Transverse colon (tissue), 4 donors: ENCODE measurements at regions not wholly inside any gene's neighbourhood (a gene's known extent, or its start where the extent isn't known, plus 50 kb on each side); places are given as distances from the start of the nearest gene placed in this dataset.

Experiments
- DNase-seq: peaks from one replicate; pipeline ENCODE4 v3.0.0-alpha.2; 2019
- H3K27ac ChIP-seq, 4 donors: fragments of 200-600 bp; sonication (generic); 2 replicates each; pipeline ENCODE4 v1.5.1; 2016 to 2018; ENCODE audit warnings: inconsistent platforms in 4 of 4
- H3K27me3 ChIP-seq: fragments of 200-600 bp; sonication (generic); 2 replicates; pipeline ENCODE4 v1.5.1; 2017; ENCODE audit warnings: inconsistent platforms
- H3K36me3 ChIP-seq, 4 donors: fragments of 200-600 bp; sonication (generic); 2 replicates each; pipeline ENCODE4 v1.5.1; 2017 to 2019; ENCODE audit warnings: inconsistent platforms in 4 of 4
- H3K4me1 ChIP-seq, 4 donors: fragments of 200-600 bp; sonication (generic); 2 replicates each; pipeline ENCODE4 v1.5.1; 2017 to 2020; ENCODE audit warnings: inconsistent platforms in 4 of 4
- H3K4me3 ChIP-seq, 4 donors: fragments of 200-600 bp; sonication (generic); 1 replicate in 1 of 4; 2 replicates in 3 of 4; pipeline versions ENCODE4 v1.5.1 to v1.6.1; 2017 to 2019; ENCODE audit warnings: inconsistent platforms in 4 of 4
- H3K9me3 ChIP-seq, 2 donors: fragments of 200-600 bp; sonication (generic); 2 replicates each; pipeline ENCODE4 v1.5.1; 2017 to 2019; ENCODE audit warnings: inconsistent platforms in 2 of 2
- EP300 ChIP-seq: sonication (generic); formaldehyde crosslinking; IDR thresholded peaks from one replicate; pipeline ENCODE4 v1.6.1; 2017; ENCODE audit warnings: antibody characterized with exemption, low read depth
- POLR2A ChIP-seq: fragments of 450-650 bp; IDR thresholded peaks from one replicate; pipeline ENCODE4 v1.6.1; 2016; ENCODE audit warnings: antibody characterized with exemption, mild to moderate bottlenecking, moderate library complexity
- POLR2AphosphoS5 ChIP-seq, 3 donors: sonication (generic); formaldehyde crosslinking; IDR thresholded peaks; one replicate each; pipeline ENCODE4 v1.6.1; 2016; ENCODE audit warnings: antibody characterized with exemption in 3 of 3
- WGBS, 2 donors: methylation state at CpG; one replicate each; pipeline ENCODE4 v1.1.5; 2018; ENCODE audit warnings: low coverage in 1 of 2; 5-methylcytosine and 5-hydroxymethylcytosine counted together
- in situ Hi-C, 4 donors: fragments of 200-750 bp; cut with MboI; loops; one replicate each; pipeline versions ENCODE4 v1.15.0 to v1.15.1; 2017; ENCODE audit warnings: low sequenced_read_pairs in 3 of 4, low pct_ligation_motif_present in 1 of 4, low pct_unique_long_range_greater_than_20kb in 1 of 4
- intact Hi-C: fragments of 100-400 bp; cut with DNase I; formaldehyde crosslinking; loops from one replicate; pipeline ENCODE4 v1.15.1; 2023; ENCODE audit warnings: low total_unique reads
- TF ChIP-seq, protein P1 (sequence below), 5 experiments: fragments of 200-600 bp in 3 of 5; fragments of 450-650 bp in 2 of 5; sonication (generic) in 3 of 5; IDR thresholded peaks; 1 replicate in 2 of 5; 2 replicates in 3 of 5; pipeline ENCODE4 v1.5.1; 2016 to 2017; ENCODE audit warnings: antibody characterized with exemption in 5 of 5, inconsistent platforms in 3 of 5, mild to moderate bottlenecking in 2 of 5, moderate library complexity in 1 of 5

DNA sequence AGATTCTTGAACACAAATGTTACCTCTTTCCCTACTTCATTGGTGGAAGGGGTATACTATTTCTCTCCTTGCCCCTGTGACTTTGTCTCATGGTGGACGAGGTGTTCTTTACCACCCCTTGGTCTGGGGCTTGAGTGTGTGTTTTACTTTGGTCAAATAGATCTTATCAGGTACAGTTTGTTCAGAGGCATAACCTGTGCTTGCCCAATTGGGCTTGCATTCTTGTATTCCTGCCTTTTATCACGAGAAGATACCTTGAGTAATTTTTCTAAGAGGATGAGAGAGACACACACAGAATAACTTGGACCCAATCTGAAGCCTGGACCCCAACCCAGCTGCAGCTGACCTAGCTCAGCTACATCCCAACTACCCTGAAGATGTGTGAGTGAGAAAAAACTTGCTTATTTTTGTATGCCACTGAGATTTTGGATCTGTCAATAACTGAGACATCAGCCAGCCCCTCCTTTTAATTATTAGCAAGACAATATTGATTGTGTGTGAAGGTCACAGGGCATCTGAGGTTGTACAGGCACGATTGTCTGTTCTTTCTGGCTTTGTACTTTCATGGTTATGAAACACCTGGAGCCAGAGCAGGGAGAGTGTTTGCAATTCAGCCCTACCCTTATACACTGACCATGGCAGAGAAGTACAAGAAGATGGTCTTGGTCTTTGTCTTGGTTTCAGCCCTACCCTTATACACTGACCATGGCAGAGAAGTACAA lies 204.7 kb upstream of the SLC35B3 start:
- H3K36me3 ChIP-seq = no peaks in the 10 kb centered on the region
- H3K4me3 ChIP-seq = no peak overlapping the region
- H3K27ac ChIP-seq = no peak overlapping the region
- no peak for DNase-seq
- WGBS, 2 donors = 50 to 65% methylated on average over 1 to 3 of the region's 3 CpGs
- TF ChIP-seq, protein P1, sequence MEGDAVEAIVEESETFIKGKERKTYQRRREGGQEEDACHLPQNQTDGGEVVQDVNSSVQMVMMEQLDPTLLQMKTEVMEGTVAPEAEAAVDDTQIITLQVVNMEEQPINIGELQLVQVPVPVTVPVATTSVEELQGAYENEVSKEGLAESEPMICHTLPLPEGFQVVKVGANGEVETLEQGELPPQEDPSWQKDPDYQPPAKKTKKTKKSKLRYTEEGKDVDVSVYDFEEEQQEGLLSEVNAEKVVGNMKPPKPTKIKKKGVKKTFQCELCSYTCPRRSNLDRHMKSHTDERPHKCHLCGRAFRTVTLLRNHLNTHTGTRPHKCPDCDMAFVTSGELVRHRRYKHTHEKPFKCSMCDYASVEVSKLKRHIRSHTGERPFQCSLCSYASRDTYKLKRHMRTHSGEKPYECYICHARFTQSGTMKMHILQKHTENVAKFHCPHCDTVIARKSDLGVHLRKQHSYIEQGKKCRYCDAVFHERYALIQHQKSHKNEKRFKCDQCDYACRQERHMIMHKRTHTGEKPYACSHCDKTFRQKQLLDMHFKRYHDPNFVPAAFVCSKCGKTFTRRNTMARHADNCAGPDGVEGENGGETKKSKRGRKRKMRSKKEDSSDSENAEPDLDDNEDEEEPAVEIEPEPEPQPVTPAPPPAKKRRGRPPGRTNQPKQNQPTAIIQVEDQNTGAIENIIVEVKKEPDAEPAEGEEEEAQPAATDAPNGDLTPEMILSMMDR (IDR thresholded peaks at IDR 0.05) = no peak
- no peak for TF ChIP-seq EP300
- TF ChIP-seq POLR2A = no peak
- H3K9me3 ChIP-seq = no peaks in the 10 kb centered on the region
- in situ Hi-C loops (no loop called here), intact Hi-C loops (no loop called here)
- no peaks in the 10 kb centered on the region for H3K4me1 ChIP-seq
- H3K27me3 ChIP-seq = no peaks in the 10 kb centered on the region

DNA sequence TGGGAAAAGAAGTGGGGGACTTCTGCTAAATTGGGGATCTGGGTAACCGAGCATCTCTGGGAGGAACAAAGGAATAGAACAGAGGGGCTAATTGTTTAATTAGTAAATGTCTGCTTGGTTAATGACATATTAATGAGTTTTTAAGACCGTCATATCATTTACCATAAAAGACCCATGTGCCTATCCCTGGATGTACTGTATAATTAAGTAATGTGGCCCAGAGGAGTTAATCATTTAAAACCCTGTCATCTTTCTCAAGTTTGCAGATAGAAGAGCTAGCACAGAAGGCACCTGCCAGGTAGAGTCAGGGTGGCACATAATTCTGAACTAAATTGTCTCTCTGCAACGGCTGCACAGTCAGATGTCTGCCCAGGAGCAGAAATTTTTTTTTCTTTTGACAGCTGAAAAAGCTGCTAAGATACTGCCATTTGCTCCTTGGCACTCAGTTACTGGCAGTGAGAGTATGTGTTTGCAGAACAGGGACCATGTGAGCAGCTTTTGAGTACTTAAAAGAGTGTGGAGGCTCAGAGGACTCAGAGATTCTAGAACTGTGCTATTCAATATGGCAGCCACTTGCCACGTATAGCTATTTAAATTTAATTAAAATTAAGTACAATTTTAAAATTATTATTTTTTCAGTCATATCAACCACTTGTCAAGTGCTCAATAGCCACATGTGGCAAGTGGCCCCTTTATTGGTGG lies 202.7 kb upstream of the SLC35B3 start:
- in situ Hi-C loops (no loop called here), intact Hi-C loops (no loop called here)
- Histone ChIP-seq H3K4me3 (no peak overlapping the region), H3K36me3 (no peaks in the 10 kb centered on the region), H3K9me3 (no peaks in the 10 kb centered on the region), H3K27me3 (no peaks in the 10 kb centered on the region), H3K4me1 (no peaks in the 10 kb centered on the region), H3K27ac (no peak overlapping the region)
- WGBS, 2 donors = 59 to 77% methylated on average over 3 to 4 of the region's 4 CpGs
- no peak for DNase-seq
- TF ChIP-seq EP300 = no peak
- TF ChIP-seq, protein P1 (IDR thresholded peaks at IDR 0.05) = no peak
- TF ChIP-seq POLR2AphosphoS5 (IDR thresholded peaks at IDR 0.05) = no peak
- TF ChIP-seq POLR2A = no peak

DNA sequence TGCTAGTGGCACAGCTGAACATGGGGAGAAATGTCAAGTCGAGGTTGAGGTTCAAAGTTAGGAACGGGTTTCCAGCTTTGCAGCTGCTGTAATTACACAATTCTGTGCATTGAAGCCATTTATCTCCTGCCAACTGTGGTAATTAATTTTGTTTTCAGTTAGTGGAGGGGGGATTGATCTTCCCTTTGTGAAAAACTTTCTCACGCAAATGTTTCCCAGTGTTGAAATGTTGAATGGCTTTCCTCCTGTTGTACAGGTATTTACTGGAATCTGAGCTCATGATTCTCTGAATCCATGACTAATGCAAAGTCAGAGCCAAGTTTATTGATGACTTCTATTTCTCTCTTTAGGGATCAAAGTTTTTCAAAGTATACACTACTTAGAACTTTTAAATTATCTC lies 198.4 kb upstream of the SLC35B3 start:
- no peaks in the 10 kb centered on the region for H3K27me3 ChIP-seq
- in situ Hi-C loops = no loop called here

DNA sequence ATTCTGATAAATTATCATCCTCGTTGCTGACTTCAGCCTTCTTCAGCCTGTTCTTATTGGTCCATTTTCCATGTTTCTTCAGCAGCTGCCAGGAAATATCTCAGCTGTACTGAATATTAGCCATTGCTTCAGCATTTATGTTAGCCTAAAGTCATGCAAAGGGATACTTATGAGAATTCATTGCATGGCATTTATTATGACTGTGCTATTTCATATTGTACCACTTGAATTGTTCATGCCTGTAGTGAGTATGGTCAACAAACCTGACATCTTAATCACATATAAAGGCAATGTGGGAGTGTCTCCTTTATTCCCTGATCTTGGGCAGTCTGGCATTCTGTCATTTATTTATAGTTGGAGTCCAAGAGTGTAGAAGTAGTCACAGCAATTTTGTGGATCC lies 193.4 kb upstream of the SLC35B3 start:
- no peak for DNase-seq
- Histone ChIP-seq H3K27me3 (no peaks in the 10 kb centered on the region), H3K9me3 (no peaks in the 10 kb centered on the region), H3K27ac (no peak overlapping the region), H3K4me1 (peaks cover 0 to 8% (median 0%) of the 10 kb centered on the region in 4 donors), H3K4me3 (no peak overlapping the region), H3K36me3 (no peaks in the 10 kb centered on the region)
- TF ChIP-seq POLR2AphosphoS5 (IDR thresholded peaks at IDR 0.05) (no peak), POLR2A (no peak), EP300 (no peak)
- TF ChIP-seq, protein P1 (IDR thresholded peaks at IDR 0.05) = no peak
- in situ Hi-C loops = no loop called here
- 70 to 80% methylated on average over 1 of the region's 1 CpG for WGBS, 2 donors
- intact Hi-C loops = no loop called here

More for the DNA sequence above, 198.4 kb upstream of the SLC35B3 start:
- TF ChIP-seq EP300 = no peak
- TF ChIP-seq POLR2A = no peak
- TF ChIP-seq, protein P1 (IDR thresholded peaks at IDR 0.05) = no peak
- no peaks in the 10 kb centered on the region for H3K9me3 ChIP-seq
- 50 to 64% methylated on average over 3 of the region's 3 CpGs for WGBS, 2 donors
- no peaks in the 10 kb centered on the region for H3K36me3 ChIP-seq
- H3K4me1 ChIP-seq = no peaks in the 10 kb centered on the region
- H3K4me3 ChIP-seq = no peak overlapping the region
- H3K27ac ChIP-seq = no peak overlapping the region
- intact Hi-C loops = no loop called here
- DNase-seq = no peak
